Endometrial microvascular endothelial cells (primary cell): ENCODE measurements at regions not wholly inside any gene's neighbourhood (a gene's known extent, or its start where the extent isn't known, plus 50 kb on each side); places are given as distances from the start of the nearest gene placed in this dataset.

Source experiments
- in situ Hi-C: cut with HindIII; loops from 2 replicates; pipeline ENCODE4 v1.10.0; 2017; ENCODE audit warnings: low sequenced_read_pairs, low pct_unique_long_range_greater_than_20kb; ENCODE audit errors: inconsistent ontology term

DNA sequence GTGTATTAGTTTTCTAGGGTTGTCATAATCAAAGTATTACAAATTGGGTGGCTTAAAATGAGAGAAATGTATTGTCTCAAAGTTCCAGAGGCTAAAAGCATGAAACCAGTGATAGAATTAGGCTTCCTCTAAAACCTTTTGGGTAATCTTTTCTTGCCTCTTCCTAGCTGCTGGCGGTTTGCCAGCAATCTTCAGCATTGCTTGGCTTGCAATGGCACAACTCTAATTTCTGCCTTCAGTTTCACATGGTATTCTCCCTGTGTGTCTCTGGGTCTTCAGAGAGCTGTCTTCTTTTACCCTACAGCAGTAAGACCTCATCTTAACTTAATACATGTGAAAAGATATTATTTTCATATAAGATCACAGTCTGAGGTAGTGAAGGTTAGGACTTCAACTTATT lies 479.1 kb upstream of the GJE1 start:
- in situ Hi-C loops, result no loop called here

GRCh38 chr6:141641951-141642350 lies 490.8 kb upstream of the GJE1 start:
- in situ Hi-C loops, result no loop called here

GRCh38 chr6:141641406-141641805 lies 491.3 kb upstream of the GJE1 start:
- in situ Hi-C loops, result no loop called here

- in situ Hi-C loops, result no loop called here
Observed at GRCh38 chr6:141635621-141636020, 497.1 kb upstream of the GJE1 start.

- in situ Hi-C loops, result no loop called here
Observed at GRCh38 chr6:141634269-141634668, 498.5 kb upstream of the GJE1 start.

- in situ Hi-C loops, result no loop called here
Observed at GRCh38 chr6:141624301-141624700, 508.4 kb upstream of the GJE1 start.

DNA sequence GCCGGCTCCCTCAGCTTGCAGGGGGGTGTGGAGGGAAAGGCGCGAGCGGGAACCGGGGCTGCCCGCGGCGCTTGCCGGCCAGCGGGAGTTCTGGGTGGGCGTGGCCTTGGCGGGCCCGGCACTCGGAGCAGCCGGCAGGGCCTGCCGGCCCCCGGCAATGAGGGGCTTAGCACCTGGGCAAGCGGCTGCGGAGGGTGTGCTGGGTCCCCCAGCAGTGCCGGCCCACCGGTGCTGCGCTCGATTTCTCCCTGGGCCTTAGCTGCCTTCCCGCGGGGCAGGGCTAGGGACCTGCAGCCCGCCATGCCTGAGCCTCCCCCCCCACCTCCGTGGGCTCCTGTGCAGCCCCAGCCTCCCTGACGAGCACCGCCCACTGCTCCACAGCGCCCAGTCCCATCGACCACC lies 514.5 kb upstream of the GJE1 start:
- in situ Hi-C loops, result no loop called here

DNA sequence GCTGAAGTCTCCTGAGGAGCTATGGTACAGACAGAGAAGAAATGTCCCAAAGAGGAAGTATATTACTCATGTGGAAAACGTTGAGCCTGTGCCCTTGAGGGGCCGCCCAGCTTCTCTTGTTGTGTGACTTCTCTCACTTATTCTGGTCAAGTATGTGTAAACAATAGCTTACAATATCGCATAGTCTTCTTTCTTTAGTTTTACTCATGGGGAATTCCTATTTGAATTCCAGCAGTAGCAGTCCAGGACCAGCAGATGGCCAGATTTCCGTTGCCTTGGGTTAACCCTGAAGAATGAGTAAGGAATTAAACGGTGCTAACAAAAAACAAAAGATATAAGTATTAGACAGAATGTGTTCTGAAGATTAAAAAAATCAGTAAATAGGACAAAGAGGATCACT lies 522.0 kb upstream of the GJE1 start:
- in situ Hi-C loops, result no loop called here

DNA sequence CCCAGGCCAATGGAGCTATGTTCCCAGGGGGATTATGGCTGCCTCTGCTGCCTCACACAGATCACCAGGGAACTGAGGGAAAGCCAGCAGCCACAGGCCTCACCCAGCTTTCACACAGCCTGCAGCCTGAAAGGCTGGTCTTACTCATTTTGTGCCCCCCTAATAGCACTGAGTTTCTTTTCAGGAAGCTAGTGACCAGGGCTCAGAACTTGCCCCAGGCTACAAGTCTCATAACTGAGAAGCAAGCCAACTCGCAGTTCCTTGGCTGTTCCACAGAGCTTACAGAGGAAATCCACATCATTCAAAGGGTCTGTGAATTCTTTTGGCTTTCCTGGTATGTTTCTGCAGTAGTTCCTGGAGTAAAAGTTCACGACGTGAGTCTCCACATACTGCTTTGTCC lies 524.8 kb upstream of the GJE1 start:
- in situ Hi-C loops, result no loop called here

- in situ Hi-C loops, result no loop called here
Observed at GRCh38 chr6:141598487-141598886, 534.2 kb upstream of the GJE1 start.

DNA sequence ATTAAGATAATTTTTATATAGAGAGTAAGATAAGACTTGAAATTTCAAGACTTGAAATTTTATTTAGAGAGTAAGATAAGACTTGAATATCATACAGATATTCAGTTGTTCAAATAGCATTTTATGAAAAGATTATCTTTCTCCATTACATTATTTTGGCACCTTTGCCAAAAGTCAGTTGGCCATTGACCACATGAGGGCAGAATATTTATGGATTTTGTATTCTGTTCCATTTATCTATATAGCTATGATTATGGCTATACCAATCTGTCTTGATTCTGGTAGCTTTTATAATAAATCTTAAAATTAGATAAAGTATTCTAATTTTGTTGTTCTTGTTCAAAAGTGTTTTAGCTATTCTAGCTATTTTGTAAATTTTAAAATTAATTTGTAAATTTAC lies 537.9 kb upstream of the GJE1 start:
- in situ Hi-C loops, result no loop called here

DNA sequence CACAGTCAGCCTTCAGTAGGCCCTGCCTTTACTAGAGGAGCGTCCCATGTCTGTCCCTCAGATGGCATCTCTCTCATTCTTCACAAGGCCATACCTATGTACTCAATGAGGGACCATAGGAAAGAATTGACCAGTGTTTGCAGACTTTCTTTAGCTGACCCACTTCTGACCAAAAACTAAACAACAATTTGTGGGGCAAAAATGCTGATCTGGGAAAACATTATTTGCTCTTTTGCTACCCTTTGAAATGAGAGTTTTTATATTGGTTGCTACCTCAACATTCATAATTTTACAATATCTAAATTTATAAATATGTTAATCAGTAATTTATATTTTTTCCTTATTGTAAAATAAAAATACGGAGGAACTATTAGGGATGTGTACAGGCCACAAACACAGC lies 539.4 kb upstream of the GJE1 start:
- in situ Hi-C loops, result no loop called here

DNA sequence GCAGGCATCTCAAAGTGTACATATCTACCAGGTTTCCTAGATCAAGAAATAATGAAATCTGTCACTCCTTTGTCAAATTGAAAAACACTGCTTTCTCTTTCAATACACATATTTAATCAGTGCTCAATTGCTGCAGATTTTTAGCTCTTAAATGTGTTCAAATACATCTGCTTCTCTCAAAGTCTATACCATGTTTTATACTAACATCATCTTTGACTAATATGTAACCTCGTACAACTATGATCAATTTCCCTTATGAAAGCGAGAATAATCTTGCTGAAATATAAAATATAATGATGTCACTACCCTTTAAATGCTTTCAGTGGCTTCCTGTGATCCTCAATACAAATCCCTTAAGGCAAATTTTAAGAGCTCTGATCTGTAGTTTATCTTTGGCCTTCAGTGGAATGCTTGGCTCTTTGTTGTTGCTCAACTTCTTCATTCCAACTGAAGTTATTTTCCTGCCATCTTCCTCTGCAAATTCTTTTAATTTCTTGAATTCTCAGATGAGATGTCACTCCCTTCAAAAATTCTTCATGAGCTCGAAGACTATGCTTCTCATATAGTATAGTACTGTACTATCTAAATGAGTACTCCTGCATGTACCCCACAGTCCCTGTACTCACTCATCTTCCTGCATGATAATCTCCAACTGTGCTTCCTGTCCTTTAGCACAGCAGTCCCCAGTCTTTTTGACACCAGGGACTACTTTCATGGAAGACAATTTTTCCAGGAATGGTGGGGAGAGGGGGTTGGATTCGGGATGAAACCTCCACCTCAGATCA lies 545.1 kb upstream of the GJE1 start:
- in situ Hi-C loops, result no loop called here

DNA sequence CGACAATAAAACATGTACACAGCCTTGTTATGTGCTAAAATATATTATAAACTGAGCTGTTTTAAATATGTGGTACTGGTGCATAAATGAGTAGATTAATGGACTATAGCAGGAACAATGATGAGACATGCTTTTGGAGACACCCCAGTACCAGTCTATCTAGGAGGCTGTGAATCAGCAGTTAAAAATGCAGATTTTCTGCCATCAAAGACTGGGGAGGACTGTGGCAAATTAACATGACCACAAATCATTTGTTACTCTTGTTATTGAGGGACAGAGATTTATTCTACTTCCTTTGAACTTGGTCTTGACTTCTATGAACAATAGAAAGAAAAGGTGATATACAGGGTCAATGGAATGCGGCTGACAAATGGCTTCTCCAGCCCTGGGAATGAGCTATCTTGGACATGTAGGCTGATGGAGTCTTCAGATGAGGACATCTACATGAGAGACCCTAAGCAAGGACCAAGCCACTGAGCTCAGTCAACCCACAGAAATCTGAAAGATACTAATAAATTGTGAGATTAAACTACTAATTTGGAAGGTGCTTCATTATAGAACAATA lies 551.7 kb upstream of the GJE1 start:
- in situ Hi-C loops, result no loop called here

GRCh38 chr6:141580131-141580530 lies 552.6 kb upstream of the GJE1 start:
- in situ Hi-C loops, result no loop called here

DNA sequence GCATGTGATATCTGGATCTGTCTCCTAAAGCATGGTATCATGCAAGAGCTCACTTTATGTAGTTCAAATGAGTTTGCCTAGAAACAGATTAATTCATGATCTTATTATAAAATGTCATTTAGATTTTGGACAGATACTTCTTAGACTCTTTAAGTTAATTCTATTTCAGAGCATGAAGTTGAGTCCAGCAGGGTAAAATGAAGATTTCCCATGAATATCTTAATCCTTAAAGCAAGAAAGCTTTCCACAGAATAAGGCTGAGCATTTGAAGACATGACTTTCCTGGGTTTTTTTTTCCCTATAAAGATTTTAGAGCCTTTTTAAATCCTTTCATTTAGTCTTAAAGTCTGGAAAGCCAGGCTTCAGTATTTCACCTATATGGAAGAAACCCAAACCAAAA lies 556.0 kb upstream of the GJE1 start:
- in situ Hi-C loops, result no loop called here

GRCh38 chr6:141562851-141563763 lies 569.6 kb upstream of the GJE1 start:
- in situ Hi-C loops, result loop anchor here (25.0 kb wide), 1 partner anchor 1801 kb away; no protein-coding TSS in a partner anchor

DNA sequence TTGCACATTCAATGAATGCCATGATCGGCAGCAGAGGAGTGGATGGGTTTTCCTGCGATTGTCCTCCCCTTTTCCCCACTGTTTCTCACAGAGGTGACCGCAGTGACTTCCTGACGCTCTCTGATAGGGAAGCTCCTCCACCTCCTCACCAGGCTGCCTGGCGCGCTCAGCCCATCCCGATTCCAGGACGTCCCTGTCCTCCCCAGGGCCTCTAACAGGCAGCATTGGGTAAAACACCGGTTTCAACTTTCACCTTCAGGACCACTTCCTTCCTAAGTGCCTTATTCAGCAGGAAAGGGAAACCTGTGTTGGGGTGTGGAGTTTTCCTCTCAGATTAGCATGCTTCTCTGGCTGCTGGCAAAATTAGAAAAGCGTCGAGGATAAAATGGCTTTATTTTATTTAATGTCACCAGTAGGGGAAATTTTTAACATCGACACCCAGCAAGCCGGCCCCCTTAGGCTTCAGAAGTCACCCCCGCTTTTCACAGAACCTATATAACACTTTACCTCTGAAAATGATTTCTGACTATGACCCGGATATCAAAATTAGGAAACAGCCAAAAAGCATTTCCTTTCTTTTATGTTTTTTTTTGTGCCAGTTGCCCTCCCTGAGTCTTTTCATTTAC lies 570.4 kb upstream of the GJE1 start:
- in situ Hi-C loops, result loop anchor here (25.0 kb wide), 1 partner anchor 1800 kb away; no protein-coding TSS in a partner anchor

DNA sequence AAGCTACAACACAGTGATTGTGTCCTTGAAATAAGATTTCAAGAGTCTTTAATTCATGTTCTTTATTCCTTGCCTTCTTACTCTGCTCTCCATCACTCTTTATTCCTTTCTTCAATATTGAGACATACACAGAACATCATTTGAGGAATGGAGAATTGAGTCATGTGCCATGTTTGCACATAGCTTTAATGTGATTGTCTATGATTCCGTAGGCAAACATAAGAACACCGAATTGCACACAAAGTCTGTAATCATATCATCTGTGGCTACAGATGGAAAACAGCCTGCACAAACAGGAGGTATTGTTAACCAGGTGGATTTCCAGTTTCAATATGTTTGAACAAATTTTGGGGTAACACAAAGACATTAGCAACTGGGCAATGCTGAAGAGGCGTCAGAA lies 571.6 kb upstream of the GJE1 start:
- in situ Hi-C loops, result loop anchor here (25.0 kb wide), 1 partner anchor 1799 kb away; no protein-coding TSS in a partner anchor
